GM18499 (cell line): ENCODE measurements at regions not wholly inside any gene's neighbourhood (a gene's known extent, or its start where the extent isn't known, plus 50 kb on each side); places are given as distances from the start of the nearest gene placed in this dataset.

Experiments used
- ATAC-seq: cut with Tn5 transposase; IDR thresholded peaks from one replicate; pipeline ENCODE4 v1.9.1; 2021; ENCODE audit warnings: moderate number of reproducible peaks; ENCODE audit not compliant: insufficient read depth, unreplicated experiment

GRCh38 chr21:32878661-32879060, 107.1 kb upstream of the PAXBP1 start:
- ATAC-seq: no peak

GRCh38 chr21:32881458-32881857, 109.9 kb upstream of the PAXBP1 start:
- no peak for ATAC-seq

GRCh38 chr21:32884062-32884461, 112.5 kb upstream of the PAXBP1 start:
- no peak for ATAC-seq

- ATAC-seq: no peak
Observed at GRCh38 chr21:32886339-32886738, 114.8 kb upstream of the PAXBP1 start.

- ATAC-seq: no peak
Observed at GRCh38 chr21:32887026-32887425, 115.5 kb upstream of the PAXBP1 start.

GRCh38 chr21:32888971-32889370, 117.4 kb upstream of the PAXBP1 start:
- ATAC-seq: no peak

GRCh38 chr21:32889596-32889995, 118.0 kb upstream of the PAXBP1 start:
- ATAC-seq: no peak

- no peak for ATAC-seq
Observed at GRCh38 chr21:32894321-32894720, 122.8 kb upstream of the PAXBP1 start.

GRCh38 chr21:32900814-32901213, 124.9 kb upstream of the OLIG2 start:
- no peak for ATAC-seq

- no peak for ATAC-seq
Observed at GRCh38 chr21:32907521-32907920, 118.2 kb upstream of the OLIG2 start.

- no peak for ATAC-seq
Observed at GRCh38 chr21:32908534-32908933, 117.2 kb upstream of the OLIG2 start.

GRCh38 chr21:32909393-32909792, 116.3 kb upstream of the OLIG2 start:
- ATAC-seq: no peak

- no peak for ATAC-seq
Observed at GRCh38 chr21:32914424-32915039, 111.2 kb upstream of the OLIG2 start.

- ATAC-seq: no peak
Observed at GRCh38 chr21:32915099-32915498, 110.6 kb upstream of the OLIG2 start.

GRCh38 chr21:32916088-32916487, 109.6 kb upstream of the OLIG2 start:
- ATAC-seq: no peak

GRCh38 chr21:32916522-32917099, 109.1 kb upstream of the OLIG2 start:
- ATAC-seq: no peak

GRCh38 chr21:32917362-32918135, 108.2 kb upstream of the OLIG2 start:
- no peak for ATAC-seq

GRCh38 chr21:32918478-32919120, 107.1 kb upstream of the OLIG2 start:
- no peak for ATAC-seq

- ATAC-seq: no peak
Observed at GRCh38 chr21:32920474-32920873, 105.3 kb upstream of the OLIG2 start.

GRCh38 chr21:32921632-32922230, 104.0 kb upstream of the OLIG2 start:
- no peak for ATAC-seq

GRCh38 chr21:32925098-32925497, 100.6 kb upstream of the OLIG2 start:
- no peak for ATAC-seq
